Body of pancreas (tissue), 4 donors: ENCODE measurements at regions not wholly inside any gene's neighbourhood (a gene's known extent, or its start where the extent isn't known, plus 50 kb on each side); places are given as distances from the start of the nearest gene placed in this dataset.
"Not testable (repeated sequence)": the region's sequence is repeated elsewhere in the genome, so short reads cannot be mapped to it uniquely, and the experiment has no call there.

Experiments
- ATAC-seq: fragments of 150-250 bp; one replicate; pipeline ENCODE4 v1.9.1; 2016
- DNase-seq, 4 donors: peaks; one replicate each; pipeline ENCODE4 v3.0.0-alpha.2; 2019
- H3K27ac ChIP-seq, 4 donors: fragments of 200-600 bp; sonication (generic); 1 replicate in 3 of 4; 2 replicates in 1 of 4; pipeline versions ENCODE4 v1.5.1 to v1.6.1; 2016 to 2019; ENCODE audit warnings: mild to moderate bottlenecking in 1 of 4, mixed read lengths in 1 of 4, moderate library complexity in 1 of 4
- H3K27me3 ChIP-seq, 2 donors: fragments of 200-600 bp; sonication (generic); one replicate each; pipeline ENCODE4 v1.6.0; 2016; ENCODE audit warnings: mild to moderate bottlenecking in 1 of 2
- H3K36me3 ChIP-seq, 2 donors: fragments of 200-600 bp; sonication (generic); replicated peaks in 1 of 2; 2 replicates each; pipeline ENCODE4 v1.5.1; 2016; ENCODE audit warnings: low read depth in 2 of 2; ENCODE audit not compliant: insufficient read depth in 1 of 2
- H3K4me1 ChIP-seq: fragments of 200-600 bp; sonication (generic); one replicate; pipeline ENCODE4 v1.6.0; 2016
- H3K4me3 ChIP-seq, 2 donors: fragments of 200-600 bp; sonication (generic); 1 replicate in 1 of 2; 2 replicates in 1 of 2; pipeline ENCODE4 v1.5.1; 2016 to 2019
- H3K9me3 ChIP-seq, 3 donors: fragments of 200-600 bp; sonication (generic); 1 replicate in 2 of 3; 2 replicates in 1 of 3; pipeline ENCODE4 v1.5.1; 2016
- POLR2A ChIP-seq, 3 donors: fragments of 450-650 bp; IDR thresholded peaks; one replicate each; pipeline ENCODE4 v1.6.1; 2016; ENCODE audit warnings: antibody characterized with exemption in 3 of 3, mild to moderate bottlenecking in 2 of 3
- WGBS, 2 donors: methylation state at CpG; one replicate each; pipeline ENCODE4 v1.1.5; 2017; 5-methylcytosine and 5-hydroxymethylcytosine counted together
- intact Hi-C: fragments of 100-400 bp; cut with DNase I; formaldehyde crosslinking; loops from one replicate; pipeline ENCODE4 v1.15.1; 2023
- TF ChIP-seq, protein P1 (sequence below), 7 experiments: fragments of 450-650 bp in 4 of 7; fragments of 200-600 bp in 3 of 7; sonication (generic) in 3 of 7; IDR thresholded peaks; one replicate each; pipeline ENCODE4 v1.5.1; 2016 to 2019; ENCODE audit warnings: antibody characterized with exemption in 7 of 7

DNA sequence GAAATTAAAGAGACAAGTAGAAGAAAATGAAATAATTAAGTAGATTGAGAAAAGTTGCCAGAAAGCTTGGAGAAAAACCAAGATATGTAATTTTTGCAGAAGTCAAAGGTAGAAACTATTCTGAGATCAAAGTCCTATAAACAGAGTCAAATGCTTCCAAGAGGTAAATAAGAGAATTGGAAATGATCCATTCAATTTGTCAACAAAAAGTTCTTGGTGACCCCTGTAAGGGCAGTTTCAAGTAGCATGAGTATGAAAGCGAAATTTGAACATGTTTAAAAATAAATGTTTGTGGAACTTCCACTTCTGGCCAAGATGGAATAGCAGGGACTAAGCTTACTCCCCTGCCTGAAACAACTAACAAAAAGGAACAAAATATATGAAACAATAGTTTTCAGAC, 562.0 kb downstream of the SMARCA1 start:
- TF ChIP-seq POLR2A (IDR thresholded peaks at IDR 0.05), result no peak
- TF ChIP-seq, protein P1, sequence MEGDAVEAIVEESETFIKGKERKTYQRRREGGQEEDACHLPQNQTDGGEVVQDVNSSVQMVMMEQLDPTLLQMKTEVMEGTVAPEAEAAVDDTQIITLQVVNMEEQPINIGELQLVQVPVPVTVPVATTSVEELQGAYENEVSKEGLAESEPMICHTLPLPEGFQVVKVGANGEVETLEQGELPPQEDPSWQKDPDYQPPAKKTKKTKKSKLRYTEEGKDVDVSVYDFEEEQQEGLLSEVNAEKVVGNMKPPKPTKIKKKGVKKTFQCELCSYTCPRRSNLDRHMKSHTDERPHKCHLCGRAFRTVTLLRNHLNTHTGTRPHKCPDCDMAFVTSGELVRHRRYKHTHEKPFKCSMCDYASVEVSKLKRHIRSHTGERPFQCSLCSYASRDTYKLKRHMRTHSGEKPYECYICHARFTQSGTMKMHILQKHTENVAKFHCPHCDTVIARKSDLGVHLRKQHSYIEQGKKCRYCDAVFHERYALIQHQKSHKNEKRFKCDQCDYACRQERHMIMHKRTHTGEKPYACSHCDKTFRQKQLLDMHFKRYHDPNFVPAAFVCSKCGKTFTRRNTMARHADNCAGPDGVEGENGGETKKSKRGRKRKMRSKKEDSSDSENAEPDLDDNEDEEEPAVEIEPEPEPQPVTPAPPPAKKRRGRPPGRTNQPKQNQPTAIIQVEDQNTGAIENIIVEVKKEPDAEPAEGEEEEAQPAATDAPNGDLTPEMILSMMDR (IDR thresholded peaks at IDR 0.05), result no peak
- Histone ChIP-seq H3K27me3 (no peaks in the 10 kb centered on the region), H3K4me3 (no peak overlapping the region), H3K36me3 (no peaks in the 10 kb centered on the region), H3K27ac (no peak overlapping the region), H3K9me3 (no peaks in the 10 kb centered on the region), H3K4me1 (no peaks in the 10 kb centered on the region)
- 50 to 90% methylated on average over 1 of the region's 1 CpG for WGBS, 2 donors
- intact Hi-C loops, result no loop called here
- no peak for ATAC-seq
- no peak for DNase-seq

DNA sequence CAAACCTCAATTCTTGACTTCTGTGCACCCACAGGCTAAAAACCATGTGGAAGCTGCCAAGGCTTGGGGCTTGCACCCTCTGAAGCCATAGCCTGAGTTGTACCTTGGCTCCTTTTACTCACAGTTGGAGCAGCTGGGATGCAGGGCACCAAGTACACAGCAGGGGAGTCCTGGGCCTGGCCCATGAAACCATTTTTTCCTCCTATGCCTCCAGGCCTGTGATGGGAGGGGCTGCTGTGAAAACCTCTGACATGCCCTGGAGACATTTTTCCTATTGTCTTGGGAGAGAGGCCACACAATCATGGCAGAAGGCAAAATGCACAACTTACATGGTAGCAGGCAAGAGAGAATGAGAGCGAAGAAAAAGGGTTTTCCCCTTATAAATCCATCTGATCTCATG, 568.6 kb downstream of the SMARCA1 start:
- H3K4me1 ChIP-seq, H3K27me3 ChIP-seq, H3K4me3 ChIP-seq, intact Hi-C loops, H3K9me3 ChIP-seq, H3K36me3 ChIP-seq, H3K27ac ChIP-seq, DNase-seq, ATAC-seq: not testable (repeated sequence)
- 63% methylated on average over 1 of the region's 1 CpG; no CpG with 5 or more reads in 1 of the 2 donors for WGBS, 2 donors

DNA sequence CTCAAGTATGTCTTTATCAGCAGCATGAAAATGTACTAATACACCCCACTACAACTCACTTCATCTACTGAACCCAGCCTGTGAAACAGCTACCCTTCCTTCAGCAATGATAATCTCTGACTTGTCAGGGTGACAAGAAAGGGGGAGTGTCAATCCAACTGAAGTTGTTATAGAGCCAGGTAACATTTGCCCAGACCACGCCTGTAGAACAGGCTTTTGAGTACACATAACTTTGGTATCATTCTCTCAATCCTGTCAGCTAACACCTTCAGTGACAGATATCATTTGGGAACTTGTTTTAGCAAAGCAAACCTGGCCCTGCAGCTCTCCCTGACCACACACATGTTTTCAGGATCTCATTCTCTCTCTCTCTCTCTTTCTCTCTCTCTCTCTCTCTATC, 592.2 kb downstream of the SMARCA1 start:
- Histone ChIP-seq H3K9me3 (no peaks in the 10 kb centered on the region), H3K4me1 (no peaks in the 10 kb centered on the region), H3K27ac (no peak overlapping the region), H3K27me3 (no peaks in the 10 kb centered on the region), H3K36me3 (no peaks in the 10 kb centered on the region), H3K4me3 (no peak overlapping the region)
- DNase-seq (no peak), ATAC-seq (no peak)
- no peak for TF ChIP-seq POLR2A (IDR thresholded peaks at IDR 0.05)
- TF ChIP-seq, protein P1 (IDR thresholded peaks at IDR 0.05), result no peak
- intact Hi-C loops, result no loop called here
- 54% methylated on average over 1 of the region's 1 CpG; no CpG with 5 or more reads in 1 of the 2 donors for WGBS, 2 donors

DNA sequence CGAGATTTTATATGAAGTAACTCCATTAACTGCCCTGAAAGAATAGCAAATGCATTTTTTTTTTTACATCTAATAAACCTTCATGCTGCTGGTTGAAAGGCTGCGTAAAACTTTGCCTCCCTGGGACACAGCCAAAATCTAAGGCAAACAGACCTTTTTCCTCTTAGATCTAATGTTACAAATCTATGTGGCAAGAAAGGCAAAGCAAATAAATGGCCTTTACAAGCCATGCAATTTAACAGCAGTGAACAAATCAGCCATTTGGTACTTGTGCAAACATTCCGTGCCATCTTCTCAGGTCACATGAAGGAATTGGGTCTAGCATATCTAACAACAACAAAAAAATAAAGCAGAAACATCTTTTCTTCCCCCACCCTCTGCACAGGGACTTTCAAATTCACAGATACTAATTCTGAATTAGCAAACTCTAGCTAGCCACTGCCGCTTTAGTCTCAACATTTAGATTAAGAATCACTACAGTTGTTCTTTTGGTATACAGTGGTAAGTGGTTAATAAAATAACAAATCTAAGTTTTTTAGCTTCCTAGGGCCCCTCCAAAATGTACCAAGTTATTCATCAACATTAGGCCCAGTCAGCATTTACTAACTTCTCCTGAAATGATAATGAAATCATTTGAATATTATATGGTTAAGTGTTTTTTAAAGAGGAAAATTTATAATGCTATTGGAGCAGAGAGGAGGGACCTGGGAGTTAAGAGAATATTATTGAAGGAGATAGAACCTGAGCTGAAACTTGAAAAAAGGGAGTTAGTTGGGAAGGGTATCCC, 593.8 kb downstream of the SMARCA1 start:
- DNase-seq (no peak), ATAC-seq (no peak)
- H3K27ac ChIP-seq, result no peak overlapping the region
- H3K27me3 ChIP-seq, result no peaks in the 10 kb centered on the region
- 37 to 42% methylated on average over 4 of the region's 4 CpGs for WGBS, 2 donors
- H3K4me1 ChIP-seq, result no peaks in the 10 kb centered on the region
- H3K36me3 ChIP-seq, result no peaks in the 10 kb centered on the region
- TF ChIP-seq, protein P1 (IDR thresholded peaks at IDR 0.05), result no peak
- no peak for TF ChIP-seq POLR2A (IDR thresholded peaks at IDR 0.05)
- H3K4me3 ChIP-seq, result no peak overlapping the region
- intact Hi-C loops, result no loop called here
- H3K9me3 ChIP-seq, result no peaks in the 10 kb centered on the region

DNA sequence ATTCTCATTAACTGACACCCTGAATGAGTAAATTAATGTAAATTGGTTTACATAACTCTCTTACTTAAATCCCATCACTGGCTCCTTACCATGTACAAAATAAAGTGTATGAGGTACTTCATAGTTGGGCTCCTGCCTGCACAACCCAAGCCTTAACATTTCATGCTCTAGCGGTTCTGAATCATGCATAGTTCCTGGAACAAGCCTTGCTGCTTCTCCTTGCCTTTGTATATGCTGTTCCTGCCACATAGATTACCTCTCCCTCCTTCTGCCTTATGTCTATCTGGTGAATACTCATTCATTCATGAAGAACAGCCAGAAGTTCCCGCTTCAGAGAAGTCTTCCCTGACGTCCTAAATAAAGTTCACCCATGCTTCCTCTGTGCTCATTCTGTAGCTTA, 594.7 kb downstream of the SMARCA1 start:
- no peak for ATAC-seq
- TF ChIP-seq POLR2A (IDR thresholded peaks at IDR 0.05), result no peak
- TF ChIP-seq, protein P1 (IDR thresholded peaks at IDR 0.05), result no peak
- H3K27me3 ChIP-seq, result no peaks in the 10 kb centered on the region
- DNase-seq, result no peak
- no peaks in the 10 kb centered on the region for H3K36me3 ChIP-seq
- H3K4me1 ChIP-seq, result no peaks in the 10 kb centered on the region
- 42 to 44% methylated on average over 2 of the region's 3 CpGs for WGBS, 2 donors
- no peak overlapping the region for H3K4me3 ChIP-seq
- intact Hi-C loops, result no loop called here
- no peaks in the 10 kb centered on the region for H3K9me3 ChIP-seq
- H3K27ac ChIP-seq, result no peak overlapping the region
